Natural killer cell treated with Interleukin-12 subunit alpha and Interleukin-12 subunit beta and Interleukin-15 and Interleukin-18, amount 100 ng/mL, for 72 hours (primary cell): ENCODE measurements at regions not wholly inside any gene's neighbourhood (a gene's known extent, or its start where the extent isn't known, plus 50 kb on each side); places are given as distances from the start of the nearest gene placed in this dataset.
A peak's percentile ranks its signal among the peaks of the same experiment; 100 is the strongest.
"Not testable (repeated sequence)": the region's sequence is repeated elsewhere in the genome, so short reads cannot be mapped to it uniquely, and the experiment has no call there.

Experiments used
- ATAC-seq, 2 donors: fragments of 150-1000 bp; cut with Tn5 transposase in 1 of 2; sonication (Bioruptor Pico), chemical (Tn5 transposase) in 1 of 2; 2 replicates each; pipeline ENCODE4 v1.10.0; 2021
- DNase-seq: peaks from one replicate; pipeline ENCODE4 v3.0.0; 2022; ENCODE audit warnings: low spot score
- H3K27ac Mint-ChIP-seq, 2 donors: 1 replicate in 1 of 2; 2 replicates in 1 of 2; pipeline ENCODE4 v1.8.0; 2022; ENCODE audit warnings: mixed read lengths in 2 of 2, mild to moderate bottlenecking in 1 of 2, moderate library complexity in 1 of 2
- H3K27me3 Mint-ChIP-seq, 2 donors: 1 replicate in 1 of 2; 2 replicates in 1 of 2; pipeline ENCODE4 v1.8.0; 2022; ENCODE audit warnings: mixed read lengths in 2 of 2
- H3K36me3 Mint-ChIP-seq: one replicate; pipeline ENCODE4 v1.8.0; 2022; ENCODE audit warnings: mixed read lengths
- H3K4me1 Mint-ChIP-seq, 2 donors: 1 replicate in 1 of 2; 2 replicates in 1 of 2; pipeline ENCODE4 v1.8.0; 2022; ENCODE audit warnings: low read depth in 2 of 2, mixed read lengths in 2 of 2, mild to moderate bottlenecking in 1 of 2
- H3K4me3 Mint-ChIP-seq: one replicate; pipeline ENCODE4 v1.8.0; 2022; ENCODE audit warnings: mixed read lengths
- H3K9me3 Mint-ChIP-seq: 2 replicates; pipeline ENCODE4 v1.8.0; 2022; ENCODE audit warnings: mixed read lengths

DNA sequence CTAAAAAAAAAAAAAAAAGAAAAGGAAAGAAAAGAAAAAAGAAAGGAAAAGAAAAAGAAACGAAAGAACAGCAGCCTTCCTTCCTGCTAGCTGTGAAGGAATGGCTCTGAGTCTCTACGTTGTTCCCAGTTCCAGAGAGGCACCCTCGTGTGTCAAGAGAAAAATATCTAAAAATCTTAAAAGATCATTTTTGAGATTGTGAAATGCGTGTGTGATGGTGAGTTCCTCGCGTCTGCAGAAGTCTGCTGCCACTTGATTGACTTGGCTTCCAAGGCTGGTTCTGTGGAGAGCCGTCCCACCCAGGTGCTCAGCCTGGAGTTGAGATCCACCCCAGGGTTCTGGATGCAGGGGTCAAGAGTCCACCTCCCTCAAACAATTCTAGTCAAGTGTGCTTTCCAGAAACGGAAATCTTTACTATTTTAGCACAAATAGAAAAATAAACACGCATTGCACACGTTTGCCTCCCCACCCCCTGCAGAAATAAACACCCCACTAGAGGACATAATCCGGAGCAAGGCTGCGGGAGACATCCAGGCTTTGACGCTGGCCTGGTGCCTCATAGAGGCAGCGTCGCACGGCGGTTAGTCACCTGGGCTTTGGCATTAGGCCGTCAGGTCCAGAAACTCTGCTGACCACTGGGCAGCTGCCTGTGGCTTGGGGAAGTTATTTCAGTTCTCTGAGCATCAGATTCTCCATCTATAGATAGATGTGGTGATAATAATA lies 265.4 kb downstream of the FAM43A start:
- no peak for DNase-seq
- no peak overlapping the region for H3K27ac Mint-ChIP-seq
- peak overlapping the region; percentile 27 for H3K4me3 Mint-ChIP-seq
- peak in 1 of 2 donors; percentile 37 for ATAC-seq
- H3K27me3 Mint-ChIP-seq, result peaks cover 2 to 7% of the 10 kb centered on the region in 2 donors
- H3K4me1 Mint-ChIP-seq, result no peaks in the 10 kb centered on the region
- no peaks in the 10 kb centered on the region for H3K9me3 Mint-ChIP-seq
- no peaks in the 10 kb centered on the region for H3K36me3 Mint-ChIP-seq

DNA sequence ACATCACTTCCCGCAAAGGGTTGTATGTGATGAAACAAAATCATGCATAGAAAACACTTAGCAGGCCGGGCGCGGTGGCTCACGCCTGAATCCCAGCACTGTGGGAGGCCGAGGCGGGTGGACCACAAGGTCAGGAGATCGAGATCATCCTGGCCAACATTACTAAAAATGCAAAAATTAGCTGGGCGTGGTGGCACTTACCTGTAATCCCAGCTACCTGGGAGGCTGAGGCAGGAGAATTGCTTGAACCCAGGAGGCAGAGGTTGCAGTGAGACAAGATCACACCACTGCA lies 265.9 kb downstream of the FAM43A start:
- not testable (repeated sequence) for DNase-seq, H3K4me1 Mint-ChIP-seq, ATAC-seq, H3K27ac Mint-ChIP-seq, H3K36me3 Mint-ChIP-seq, H3K9me3 Mint-ChIP-seq, H3K27me3 Mint-ChIP-seq
- H3K4me3 Mint-ChIP-seq, result peak overlapping the region; percentile 27

DNA sequence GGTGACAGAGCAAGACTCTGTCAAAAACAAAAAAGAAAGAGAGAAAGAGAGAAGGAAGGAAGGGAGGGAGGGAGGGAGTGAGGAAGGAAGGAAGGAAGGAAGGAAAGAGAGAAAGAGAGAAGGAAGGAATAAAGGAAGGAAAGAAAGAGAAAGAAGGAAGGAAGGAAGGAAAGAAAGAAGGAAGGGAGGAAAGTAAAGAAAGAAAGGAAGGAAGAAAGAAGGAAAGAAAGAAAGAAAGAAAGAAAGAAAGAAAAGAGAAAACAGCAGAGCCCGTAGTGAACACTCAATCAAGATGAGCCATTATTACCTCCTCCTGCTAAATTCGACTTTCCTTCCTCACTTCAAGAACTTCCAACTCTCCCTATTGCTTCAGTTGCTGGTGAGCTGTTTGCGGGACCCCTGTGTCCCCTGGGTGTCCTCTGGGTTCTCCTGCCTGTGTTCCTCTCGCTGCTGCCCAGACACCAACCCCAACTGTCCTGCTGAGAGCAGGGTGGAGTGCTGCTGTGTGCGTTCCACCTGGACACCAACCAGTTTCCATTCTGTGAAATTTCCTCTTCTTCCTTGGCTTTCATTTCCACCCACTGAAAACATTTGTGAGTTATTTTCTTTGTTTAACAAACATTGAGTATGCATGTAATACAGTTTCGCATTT lies 266.4 kb downstream of the FAM43A start:
- Mint-ChIP-seq H3K27me3 (peaks cover 2 to 7% of the 10 kb centered on the region in 2 donors), H3K4me1 (no peaks in the 10 kb centered on the region), H3K4me3 (no peak overlapping the region), H3K27ac (no peak overlapping the region), H3K36me3 (no peaks in the 10 kb centered on the region), H3K9me3 (no peaks in the 10 kb centered on the region)
- no peak for ATAC-seq
- no peak for DNase-seq

DNA sequence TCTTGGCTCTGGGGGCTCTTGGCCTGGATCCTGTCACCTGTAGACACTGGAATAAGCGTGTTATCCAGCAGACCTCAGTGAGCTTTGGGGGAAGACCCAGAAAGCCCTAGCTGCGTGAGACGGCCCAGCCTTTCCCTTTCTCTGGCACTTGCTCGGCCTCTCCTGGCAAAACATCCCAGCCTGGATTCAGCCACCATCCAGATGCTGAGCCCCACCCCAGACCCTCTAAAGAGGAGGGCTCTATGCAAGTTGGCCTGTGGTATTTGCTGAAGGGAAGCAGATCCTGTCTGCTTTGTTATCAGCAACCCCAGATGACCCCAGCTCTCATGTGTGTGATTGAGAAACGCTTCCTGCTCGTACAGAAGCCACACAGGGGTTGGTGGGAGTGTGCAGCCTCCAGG lies 267.2 kb downstream of the FAM43A start:
- no peak for ATAC-seq
- no peak overlapping the region for H3K4me3 Mint-ChIP-seq
- H3K36me3 Mint-ChIP-seq, result no peaks in the 10 kb centered on the region
- H3K27ac Mint-ChIP-seq, result peak overlapping the region in 1 of 2 donors; percentile 22
- peaks cover 0 to 7% of the 10 kb centered on the region in 2 donors for H3K27me3 Mint-ChIP-seq
- no peaks in the 10 kb centered on the region for H3K9me3 Mint-ChIP-seq
- no peak for DNase-seq
- H3K4me1 Mint-ChIP-seq, result no peaks in the 10 kb centered on the region

DNA sequence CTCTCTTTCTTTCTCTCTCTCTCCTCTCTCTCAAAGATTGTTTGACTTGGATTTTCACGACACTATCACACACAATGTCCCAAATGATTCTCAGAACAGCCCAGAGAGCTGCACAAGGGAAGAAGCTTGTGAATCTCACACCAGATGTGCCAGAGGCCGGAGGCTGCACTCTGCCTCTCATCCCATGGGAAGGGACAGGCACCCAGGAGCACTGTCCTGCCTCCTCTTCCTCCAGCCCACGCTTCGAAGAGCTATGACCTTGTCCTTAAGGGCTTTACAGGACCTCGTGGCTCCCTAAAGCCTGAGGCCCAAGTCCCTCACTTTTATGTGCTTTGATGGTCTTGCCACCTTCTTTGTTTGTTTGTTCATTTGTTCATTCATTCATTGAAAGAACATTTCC lies 267.6 kb downstream of the FAM43A start:
- Mint-ChIP-seq H3K27ac (peak overlapping the region in 1 of 2 donors; percentile 22), H3K27me3 (peaks cover 0 to 7% of the 10 kb centered on the region in 2 donors), H3K4me3 (no peak overlapping the region), H3K9me3 (no peaks in the 10 kb centered on the region), H3K36me3 (no peaks in the 10 kb centered on the region), H3K4me1 (no peaks in the 10 kb centered on the region)
- ATAC-seq, result no peak
- no peak for DNase-seq

DNA sequence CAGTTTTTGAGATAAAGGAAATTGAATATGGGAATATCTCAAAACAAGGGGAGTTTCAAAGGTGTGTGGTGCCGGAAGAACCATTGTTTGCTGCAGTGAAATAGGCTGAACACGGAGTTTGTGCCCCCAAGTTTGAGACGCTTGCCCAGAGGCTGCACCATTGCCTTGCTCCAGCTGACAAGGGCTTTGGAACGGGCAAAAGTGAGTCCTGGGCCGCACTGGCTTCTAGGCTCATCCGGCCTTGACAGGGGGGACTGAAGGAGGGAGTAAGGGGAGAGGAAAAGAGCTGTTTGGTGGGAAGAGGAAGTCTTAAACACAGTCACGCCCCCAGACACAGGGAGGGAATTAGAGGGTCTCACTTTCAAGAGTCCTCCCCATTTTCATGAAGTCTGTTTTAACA lies 269.9 kb downstream of the FAM43A start:
- no peaks in the 10 kb centered on the region for H3K4me1 Mint-ChIP-seq
- H3K4me3 Mint-ChIP-seq, result no peak overlapping the region
- H3K27ac Mint-ChIP-seq, result no peak overlapping the region
- H3K27me3 Mint-ChIP-seq, result peaks cover 4 to 11% of the 10 kb centered on the region in 2 donors
- DNase-seq (no peak), ATAC-seq (no peak)
- no peaks in the 10 kb centered on the region for H3K36me3 Mint-ChIP-seq
- no peaks in the 10 kb centered on the region for H3K9me3 Mint-ChIP-seq

DNA sequence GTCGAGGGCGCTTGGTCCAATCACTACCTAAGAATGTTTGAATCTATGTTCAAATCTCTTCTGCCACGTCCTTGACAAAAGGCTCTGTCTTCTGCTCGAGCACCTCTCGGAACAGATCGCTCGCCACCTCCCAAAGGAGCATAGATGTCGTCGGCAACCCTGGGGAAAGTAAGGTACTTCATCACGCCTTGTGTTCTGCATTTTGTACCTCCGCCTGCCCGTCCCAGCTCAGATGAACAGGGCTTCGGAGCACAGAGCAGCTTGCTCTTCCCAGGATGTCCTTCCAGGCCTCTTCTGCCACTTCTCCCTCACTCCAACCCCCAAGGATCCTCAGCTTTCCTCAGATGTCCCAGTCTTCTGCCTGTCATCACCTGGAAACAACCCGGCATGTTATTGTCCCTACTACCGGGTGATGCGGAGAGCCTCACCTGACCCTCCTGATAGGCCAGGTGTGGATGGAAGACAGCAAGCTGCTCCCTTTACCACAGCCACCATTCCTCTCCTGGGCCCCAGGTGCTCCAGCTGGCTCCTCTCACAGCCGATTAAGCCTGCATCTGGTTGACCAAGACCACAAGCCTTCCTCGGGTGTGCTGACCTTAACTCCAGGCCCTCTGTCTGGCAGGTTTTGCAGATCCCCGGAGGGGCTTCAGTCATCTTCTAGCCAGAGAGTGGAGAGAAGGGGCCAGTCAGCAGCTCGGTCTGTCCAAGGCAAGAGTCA lies 270.5 kb downstream of the FAM43A start:
- H3K9me3 Mint-ChIP-seq, result no peaks in the 10 kb centered on the region
- DNase-seq (no peak), ATAC-seq (no peak)
- no peaks in the 10 kb centered on the region for H3K36me3 Mint-ChIP-seq
- no peak overlapping the region for H3K4me3 Mint-ChIP-seq
- no peaks in the 10 kb centered on the region for H3K4me1 Mint-ChIP-seq
- H3K27me3 Mint-ChIP-seq, result peaks cover 4 to 11% of the 10 kb centered on the region in 2 donors
- no peak overlapping the region for H3K27ac Mint-ChIP-seq

DNA sequence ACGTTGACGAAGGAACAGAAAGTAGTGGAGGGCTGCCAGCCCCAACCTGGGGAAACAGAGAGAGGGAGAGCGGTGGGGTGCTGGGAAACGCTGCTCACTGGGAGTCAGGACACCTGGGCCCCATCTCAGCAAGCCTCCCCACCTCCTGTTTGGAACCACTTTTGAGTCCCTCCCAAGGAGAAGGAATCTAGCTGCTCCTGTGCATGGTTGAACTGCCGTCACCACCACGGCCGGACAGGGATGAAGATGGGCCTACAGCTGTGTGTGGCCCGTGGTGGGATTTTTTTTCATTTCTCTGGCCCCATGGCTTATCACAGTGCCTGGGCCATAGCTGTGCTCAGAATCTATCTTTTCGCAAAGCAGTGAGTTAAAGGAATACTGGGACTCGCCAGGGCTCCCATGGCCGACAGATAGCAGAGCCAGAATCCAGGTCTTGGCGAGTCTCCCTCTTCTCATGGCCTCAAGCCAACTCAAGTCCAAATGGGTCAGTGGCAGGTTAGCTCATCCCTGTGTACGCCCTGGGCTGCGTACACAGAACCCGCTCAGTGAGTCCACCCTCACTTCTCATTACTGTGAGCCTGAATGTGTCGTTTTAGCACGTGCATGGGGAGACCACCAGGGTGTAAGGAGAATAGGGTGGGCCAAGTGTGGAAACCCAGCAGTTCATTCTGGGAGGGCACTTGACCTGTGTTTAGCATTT lies 271.2 kb downstream of the FAM43A start:
- H3K4me1 Mint-ChIP-seq, result no peaks in the 10 kb centered on the region
- no peak overlapping the region for H3K27ac Mint-ChIP-seq
- H3K9me3 Mint-ChIP-seq, result no peaks in the 10 kb centered on the region
- ATAC-seq (peak in 1 of 2 donors; percentile 25), DNase-seq (no peak)
- no peaks in the 10 kb centered on the region for H3K36me3 Mint-ChIP-seq
- H3K27me3 Mint-ChIP-seq, result peaks cover 4 to 11% of the 10 kb centered on the region in 2 donors
- H3K4me3 Mint-ChIP-seq, result no peak overlapping the region

DNA sequence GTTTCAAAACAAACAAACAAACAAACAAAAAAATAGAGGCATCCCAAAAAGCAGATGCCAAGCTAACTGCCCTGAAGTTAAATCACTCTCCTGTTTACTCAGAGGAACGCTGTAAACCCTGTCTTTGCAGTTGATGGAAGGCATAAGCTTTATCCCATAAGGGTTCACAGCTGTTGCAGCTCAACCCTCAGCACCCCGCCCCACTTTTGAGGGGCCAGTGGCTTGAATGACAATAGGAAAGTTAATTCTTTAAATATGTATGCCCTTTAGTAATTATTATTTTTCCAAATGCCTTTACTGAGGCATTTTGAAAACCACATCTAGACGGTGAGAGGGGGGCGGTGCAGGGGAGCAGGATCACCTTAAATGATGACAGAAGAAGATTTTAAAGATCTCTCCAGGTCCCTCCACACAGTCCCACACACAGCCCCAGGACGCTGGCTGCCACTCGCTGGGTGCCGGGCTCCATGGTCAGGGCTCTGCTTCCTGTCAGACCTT lies 272.1 kb downstream of the FAM43A start:
- Mint-ChIP-seq H3K27me3 (peaks cover 4% of the 10 kb centered on the region in 2 donors), H3K27ac (no peak overlapping the region), H3K9me3 (no peaks in the 10 kb centered on the region), H3K4me3 (no peak overlapping the region), H3K4me1 (no peaks in the 10 kb centered on the region), H3K36me3 (no peaks in the 10 kb centered on the region)
- DNase-seq (no peak), ATAC-seq (no peak)

DNA sequence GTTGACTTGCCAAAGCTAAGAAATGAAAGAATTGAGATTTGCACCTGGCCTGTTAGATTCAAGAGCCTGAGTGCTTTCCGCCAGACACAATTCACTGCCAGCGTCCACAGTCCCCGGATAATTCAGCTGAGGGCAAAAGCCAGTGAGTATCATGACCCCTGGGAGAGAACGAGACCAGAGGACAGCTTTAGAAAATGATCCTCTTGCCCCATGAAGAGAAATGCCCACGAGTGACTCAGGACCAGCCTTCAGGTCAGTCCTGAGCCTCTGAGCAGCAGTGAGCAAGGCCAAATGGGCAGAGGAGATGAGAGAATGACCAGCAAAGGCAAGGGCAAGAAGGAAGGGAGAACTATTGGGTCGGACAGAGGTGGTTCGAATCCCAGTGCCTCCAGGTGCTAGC lies 273.5 kb downstream of the FAM43A start:
- Mint-ChIP-seq H3K9me3 (no peaks in the 10 kb centered on the region), H3K27ac (no peak overlapping the region), H3K27me3 (peaks cover 4 to 11% of the 10 kb centered on the region in 2 donors), H3K4me1 (no peaks in the 10 kb centered on the region), H3K36me3 (no peaks in the 10 kb centered on the region), H3K4me3 (no peak overlapping the region)
- ATAC-seq (no peak), DNase-seq (no peak)

DNA sequence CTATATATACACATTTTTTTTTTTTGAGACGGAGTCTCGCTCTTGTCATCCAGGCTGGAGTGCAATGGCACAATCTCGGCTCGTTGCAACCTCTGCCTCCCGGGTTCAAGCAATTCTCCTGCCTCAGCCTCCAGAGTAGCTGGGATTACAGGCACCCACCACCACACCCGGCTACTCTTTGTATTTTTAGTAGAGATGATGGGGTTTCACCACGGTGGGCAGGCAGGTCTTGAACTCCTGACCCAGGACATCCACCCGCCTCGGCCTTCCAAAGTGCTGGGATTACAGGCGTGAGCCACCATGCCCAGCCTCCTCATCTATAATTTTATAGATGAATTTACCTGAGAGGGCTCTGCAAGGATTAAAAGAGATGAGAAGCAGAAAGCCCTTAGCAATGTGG lies 274.0 kb downstream of the FAM43A start:
- not testable (repeated sequence) for ATAC-seq, H3K27ac Mint-ChIP-seq, H3K4me3 Mint-ChIP-seq, H3K9me3 Mint-ChIP-seq, H3K36me3 Mint-ChIP-seq, DNase-seq, H3K4me1 Mint-ChIP-seq
- peaks cover 4 to 11% of the 10 kb centered on the region in 2 donors for H3K27me3 Mint-ChIP-seq

DNA sequence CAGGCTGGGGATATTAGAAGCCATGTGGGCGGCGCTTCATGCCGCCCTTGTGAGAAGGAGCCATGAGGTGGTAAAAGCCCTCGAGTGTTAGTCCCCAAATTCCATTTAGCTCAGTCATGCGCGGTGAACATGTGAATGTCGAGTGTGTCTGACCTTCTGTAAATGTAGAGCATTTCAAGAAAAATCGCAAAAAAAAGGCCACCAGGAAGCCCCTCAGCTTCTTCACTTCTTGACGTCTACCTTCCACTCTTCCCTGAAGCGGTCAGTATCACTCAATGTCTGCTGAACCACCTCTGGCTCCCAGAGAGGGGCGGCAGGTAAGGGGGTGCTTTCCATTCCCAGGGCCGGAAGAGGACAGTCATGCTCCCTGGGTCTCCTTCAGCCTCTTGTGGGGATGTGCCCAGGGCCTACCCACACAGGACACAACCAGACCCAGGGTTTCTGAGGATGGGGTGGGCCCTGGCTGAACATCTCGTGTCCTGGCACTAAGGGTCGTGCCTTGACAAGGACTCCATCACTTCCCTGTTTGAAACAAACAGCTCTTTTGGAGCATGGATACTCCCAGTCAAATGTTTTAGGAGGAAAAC lies 274.9 kb downstream of the FAM43A start:
- Mint-ChIP-seq H3K9me3 (no peaks in the 10 kb centered on the region), H3K27me3 (peaks cover 5 to 11% of the 10 kb centered on the region in 2 donors), H3K27ac (no peak overlapping the region), H3K4me1 (no peaks in the 10 kb centered on the region), H3K36me3 (no peaks in the 10 kb centered on the region), H3K4me3 (no peak overlapping the region)
- ATAC-seq (peak in 1 of 2 donors; percentile 26), DNase-seq (no peak)

DNA sequence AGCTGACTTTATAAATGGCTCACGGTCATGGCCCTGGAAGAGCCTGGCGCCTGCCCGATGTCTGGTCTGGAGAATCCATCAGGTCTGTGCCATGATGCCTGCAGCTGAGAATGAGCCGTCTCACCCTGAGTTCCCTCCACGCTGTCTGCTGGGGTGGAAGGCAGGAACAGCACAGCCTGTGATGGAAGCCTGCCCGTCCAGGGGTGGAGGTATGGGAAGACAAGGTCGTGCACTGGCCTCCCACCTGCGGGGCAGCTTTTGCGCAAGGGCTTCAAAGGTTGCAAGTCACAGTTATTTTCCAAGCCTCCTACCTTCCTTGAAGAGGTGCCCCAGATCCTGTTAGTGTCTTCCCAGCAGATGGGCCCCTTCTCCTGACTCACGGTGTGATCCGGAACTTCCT lies 275.5 kb downstream of the FAM43A start:
- no peak for ATAC-seq
- no peaks in the 10 kb centered on the region for H3K9me3 Mint-ChIP-seq
- H3K27me3 Mint-ChIP-seq, result peaks cover 6 to 11% of the 10 kb centered on the region in 2 donors

More for the DNA sequence above, 275.5 kb downstream of the FAM43A start:
- Mint-ChIP-seq H3K36me3 (no peaks in the 10 kb centered on the region), H3K4me1 (no peaks in the 10 kb centered on the region), H3K27ac (no peak overlapping the region), H3K4me3 (no peak overlapping the region)
- DNase-seq, result no peak
